ENCODE measurements at regions not wholly inside any gene's neighbourhood (a gene's known extent, or its start where the extent isn't known, plus 50 kb on each side); places are given as distances from the start of the nearest gene placed in this dataset.

- H3K79me2 ChIP-seq (ENCODE audit: insufficient read depth, low read length) = no peaks in the 10 kb centered on the region
- no peaks in the 10 kb centered on the region for H3K27me3 ChIP-seq (ENCODE audit: insufficient read depth, low read length)
- H3K4me3 ChIP-seq (replicated peaks in 1 of 2; ENCODE audit: low read depth in 1 of 2, low read length in 2 of 2) = no peak overlapping the region
- no peak overlapping the region for H2AFZ ChIP-seq (ENCODE audit: low read depth, low read length, poor library complexity, severe bottlenecking)
- no peak overlapping the region for H3K27ac ChIP-seq (ENCODE audit: low read depth, low read length)
- H3K36me3 ChIP-seq (ENCODE audit: control insufficient read depth in 1 of 2, insufficient read depth in 2 of 2, low read length in 2 of 2) = no peaks in the 10 kb centered on the region
- H3K4me1 ChIP-seq (ENCODE audit: control insufficient read depth in 1 of 2, insufficient read depth in 2 of 2, low read length in 2 of 2) = no peaks in the 10 kb centered on the region
- no peak overlapping the region for H3K4me2 ChIP-seq (ENCODE audit: low read length)
- no peak overlapping the region for H3K9ac ChIP-seq (ENCODE audit: low read length)
- TF ChIP-seq SRF (IDR thresholded peaks at IDR 0.05; ENCODE audit: low read depth) (no peak), ZBTB33 (IDR thresholded peaks at IDR 0.05; ENCODE audit: extremely low read depth, insufficient replicate concordance, low read length) (no peak), YY1 (IDR thresholded peaks at IDR 0.05; ENCODE audit: extremely low read depth, insufficient replicate concordance, low read depth, low read length) (no peak), CEBPB (IDR thresholded peaks at IDR 0.05; ENCODE audit: low read depth) (no peak), ELF1 (IDR thresholded peaks at IDR 0.05; ENCODE audit: borderline replicate concordance, low read depth) (no peak), CBX3 (IDR thresholded peaks at IDR 0.05; ENCODE audit: low read depth) (no peak), POLR2A (IDR thresholded peaks at IDR 0.05; ENCODE audit: borderline replicate concordance, extremely low read depth, insufficient read depth, insufficient read length) (no peak), SIN3A (IDR thresholded peaks at IDR 0.05; ENCODE audit: low read depth) (no peak), ZNF274 (IDR thresholded peaks at IDR 0.05; ENCODE audit: low read depth, low read length) (no peak), SP1 (IDR thresholded peaks at IDR 0.05; ENCODE audit: low read depth) (no peak), POLR2AphosphoS5 (IDR thresholded peaks at IDR 0.05; ENCODE audit: low read depth, low read length) (no peak)
- TF ChIP-seq, protein P1, sequence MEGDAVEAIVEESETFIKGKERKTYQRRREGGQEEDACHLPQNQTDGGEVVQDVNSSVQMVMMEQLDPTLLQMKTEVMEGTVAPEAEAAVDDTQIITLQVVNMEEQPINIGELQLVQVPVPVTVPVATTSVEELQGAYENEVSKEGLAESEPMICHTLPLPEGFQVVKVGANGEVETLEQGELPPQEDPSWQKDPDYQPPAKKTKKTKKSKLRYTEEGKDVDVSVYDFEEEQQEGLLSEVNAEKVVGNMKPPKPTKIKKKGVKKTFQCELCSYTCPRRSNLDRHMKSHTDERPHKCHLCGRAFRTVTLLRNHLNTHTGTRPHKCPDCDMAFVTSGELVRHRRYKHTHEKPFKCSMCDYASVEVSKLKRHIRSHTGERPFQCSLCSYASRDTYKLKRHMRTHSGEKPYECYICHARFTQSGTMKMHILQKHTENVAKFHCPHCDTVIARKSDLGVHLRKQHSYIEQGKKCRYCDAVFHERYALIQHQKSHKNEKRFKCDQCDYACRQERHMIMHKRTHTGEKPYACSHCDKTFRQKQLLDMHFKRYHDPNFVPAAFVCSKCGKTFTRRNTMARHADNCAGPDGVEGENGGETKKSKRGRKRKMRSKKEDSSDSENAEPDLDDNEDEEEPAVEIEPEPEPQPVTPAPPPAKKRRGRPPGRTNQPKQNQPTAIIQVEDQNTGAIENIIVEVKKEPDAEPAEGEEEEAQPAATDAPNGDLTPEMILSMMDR (IDR thresholded peaks at IDR 0.05 in 2 of 3, conservative IDR thresholded peaks at IDR 0.05 in 1 of 3; ENCODE audit: borderline replicate concordance in 1 of 3, insufficient read depth in 1 of 3, low read depth in 2 of 3, low read length in 2 of 3) = no peak
- TF ChIP-seq, protein P2, sequence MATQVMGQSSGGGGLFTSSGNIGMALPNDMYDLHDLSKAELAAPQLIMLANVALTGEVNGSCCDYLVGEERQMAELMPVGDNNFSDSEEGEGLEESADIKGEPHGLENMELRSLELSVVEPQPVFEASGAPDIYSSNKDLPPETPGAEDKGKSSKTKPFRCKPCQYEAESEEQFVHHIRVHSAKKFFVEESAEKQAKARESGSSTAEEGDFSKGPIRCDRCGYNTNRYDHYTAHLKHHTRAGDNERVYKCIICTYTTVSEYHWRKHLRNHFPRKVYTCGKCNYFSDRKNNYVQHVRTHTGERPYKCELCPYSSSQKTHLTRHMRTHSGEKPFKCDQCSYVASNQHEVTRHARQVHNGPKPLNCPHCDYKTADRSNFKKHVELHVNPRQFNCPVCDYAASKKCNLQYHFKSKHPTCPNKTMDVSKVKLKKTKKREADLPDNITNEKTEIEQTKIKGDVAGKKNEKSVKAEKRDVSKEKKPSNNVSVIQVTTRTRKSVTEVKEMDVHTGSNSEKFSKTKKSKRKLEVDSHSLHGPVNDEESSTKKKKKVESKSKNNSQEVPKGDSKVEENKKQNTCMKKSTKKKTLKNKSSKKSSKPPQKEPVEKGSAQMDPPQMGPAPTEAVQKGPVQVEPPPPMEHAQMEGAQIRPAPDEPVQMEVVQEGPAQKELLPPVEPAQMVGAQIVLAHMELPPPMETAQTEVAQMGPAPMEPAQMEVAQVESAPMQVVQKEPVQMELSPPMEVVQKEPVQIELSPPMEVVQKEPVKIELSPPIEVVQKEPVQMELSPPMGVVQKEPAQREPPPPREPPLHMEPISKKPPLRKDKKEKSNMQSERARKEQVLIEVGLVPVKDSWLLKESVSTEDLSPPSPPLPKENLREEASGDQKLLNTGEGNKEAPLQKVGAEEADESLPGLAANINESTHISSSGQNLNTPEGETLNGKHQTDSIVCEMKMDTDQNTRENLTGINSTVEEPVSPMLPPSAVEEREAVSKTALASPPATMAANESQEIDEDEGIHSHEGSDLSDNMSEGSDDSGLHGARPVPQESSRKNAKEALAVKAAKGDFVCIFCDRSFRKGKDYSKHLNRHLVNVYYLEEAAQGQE (IDR thresholded peaks at IDR 0.05; ENCODE audit: low read depth) = no peak
- TF ChIP-seq, protein P3, sequence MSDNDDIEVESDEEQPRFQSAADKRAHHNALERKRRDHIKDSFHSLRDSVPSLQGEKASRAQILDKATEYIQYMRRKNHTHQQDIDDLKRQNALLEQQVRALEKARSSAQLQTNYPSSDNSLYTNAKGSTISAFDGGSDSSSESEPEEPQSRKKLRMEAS (IDR thresholded peaks at IDR 0.05) = no peak
- TF ChIP-seq, protein P4, sequence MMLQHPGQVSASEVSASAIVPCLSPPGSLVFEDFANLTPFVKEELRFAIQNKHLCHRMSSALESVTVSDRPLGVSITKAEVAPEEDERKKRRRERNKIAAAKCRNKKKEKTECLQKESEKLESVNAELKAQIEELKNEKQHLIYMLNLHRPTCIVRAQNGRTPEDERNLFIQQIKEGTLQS (IDR thresholded peaks at IDR 0.05) = no peak
- DNase-seq (ENCODE audit: low read depth, low spot score) = no peak
- no peaks in the 10 kb centered on the region for H3K9me3 ChIP-seq (ENCODE audit: control insufficient read depth in 1 of 2, insufficient read depth in 1 of 2, low read depth in 1 of 2, low read length in 2 of 2)
- H4K20me1 ChIP-seq (ENCODE audit: insufficient read depth) = no peaks in the 10 kb centered on the region
- ATAC-seq = no peak
- RAD21 ChIA-PET (ENCODE audit: low non-redundant PET in 1 of 2, low total read pairs in 2 of 2, uncharacterized antibody in 2 of 2, unreplicated experiment in 2 of 2) = no interaction called here
- intact Hi-C loops (cut with micrococcal nuclease) = no loop called here
- CTCF ChIA-PET = no interaction called here
- H3K9me2 ChIP-seq (ENCODE audit: insufficient read depth) = no peaks in the 10 kb centered on the region
- POLR2A ChIA-PET = no interaction called here
- BruUV-seq (replicated peaks) = no TSS peak
These were observed 101.6 kb upstream of the PLXNC1 start for GRCh38 chr12:94046626-94047410.

Measured in HCT116 (cell line).